EH (cell line): ENCODE measurements at regions not wholly inside any gene's neighbourhood (a gene's known extent, or its start where the extent isn't known, plus 50 kb on each side); places are given as distances from the start of the nearest gene placed in this dataset.
"Not testable (repeated sequence)": the region's sequence is repeated elsewhere in the genome, so short reads cannot be mapped to it uniquely, and the experiment has no call there.

Experiments
- DNase-seq: peaks from one replicate; pipeline ENCODE4 v3.0.0-alpha.2; 2015; ENCODE audit warnings: low read depth

- DNase-seq = no peak
These were observed 224.1 kb upstream of the MYLIP start for GRCh38 chr6:15904651-15905376.

DNA sequence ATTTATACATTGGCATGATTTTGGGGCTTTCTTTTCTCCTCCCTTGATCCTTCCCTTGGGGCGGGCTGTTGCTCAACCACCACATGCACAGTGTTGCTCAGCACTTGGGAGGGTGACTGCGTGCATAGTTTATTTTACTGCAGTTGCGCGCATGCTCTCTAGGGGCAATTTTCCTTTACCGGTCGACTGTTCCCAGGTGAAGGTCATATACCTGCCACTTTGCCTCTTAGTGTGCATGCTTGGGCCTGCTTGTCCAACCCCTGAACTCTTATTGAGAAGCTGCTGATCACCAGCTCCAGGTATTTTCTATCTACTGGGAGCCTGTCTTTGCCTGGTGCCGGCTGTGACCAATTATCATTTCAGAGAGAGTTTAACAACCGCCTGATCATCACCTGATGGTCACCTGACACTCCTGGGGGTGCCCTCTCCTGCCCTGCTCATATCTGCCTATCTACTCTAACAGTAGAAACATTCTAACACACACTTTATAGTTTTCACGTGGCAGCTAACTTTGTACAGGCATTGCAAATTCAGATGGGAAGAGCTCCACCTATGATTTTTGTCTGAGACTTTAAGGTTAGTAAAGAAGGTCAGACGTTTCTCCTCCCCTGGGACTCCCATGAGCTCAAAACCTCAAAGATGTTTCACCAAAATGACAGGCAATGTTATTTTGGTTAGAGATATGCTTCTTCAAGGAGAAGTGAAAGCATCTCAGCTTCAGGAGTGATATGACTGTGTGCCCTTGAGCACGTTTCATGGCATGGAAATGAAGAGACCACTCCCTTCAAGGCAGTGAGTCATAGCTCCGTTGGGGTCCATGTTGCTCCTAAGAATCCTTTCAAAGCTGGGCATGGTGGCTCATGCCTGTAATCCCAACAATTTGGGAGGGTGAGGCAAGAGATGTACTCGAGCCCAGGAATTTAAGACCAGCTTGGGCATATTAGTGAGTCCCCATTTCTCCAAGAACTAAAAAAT, 227.5 kb upstream of the MYLIP start:
- DNase-seq = no peak

DNA sequence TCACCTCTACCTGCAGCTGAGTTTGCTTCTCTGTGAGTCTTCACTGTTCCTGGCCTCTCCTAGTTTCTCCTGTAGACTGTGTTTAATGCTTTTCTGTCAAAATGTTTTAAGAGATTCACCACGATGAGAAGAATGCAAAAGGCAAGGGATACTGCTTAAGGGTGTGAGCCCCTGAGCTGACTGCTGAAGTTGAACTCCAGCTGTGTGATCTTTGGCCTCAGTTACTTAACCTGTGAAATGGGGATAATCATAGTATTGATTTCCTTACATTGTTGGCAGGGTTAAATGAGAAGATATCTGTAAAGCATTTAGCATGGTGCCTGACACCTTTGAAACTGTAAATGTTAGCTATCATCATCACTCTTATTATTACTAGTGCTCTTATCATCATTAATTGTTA, 230.2 kb upstream of the MYLIP start:
- DNase-seq = no peak

DNA sequence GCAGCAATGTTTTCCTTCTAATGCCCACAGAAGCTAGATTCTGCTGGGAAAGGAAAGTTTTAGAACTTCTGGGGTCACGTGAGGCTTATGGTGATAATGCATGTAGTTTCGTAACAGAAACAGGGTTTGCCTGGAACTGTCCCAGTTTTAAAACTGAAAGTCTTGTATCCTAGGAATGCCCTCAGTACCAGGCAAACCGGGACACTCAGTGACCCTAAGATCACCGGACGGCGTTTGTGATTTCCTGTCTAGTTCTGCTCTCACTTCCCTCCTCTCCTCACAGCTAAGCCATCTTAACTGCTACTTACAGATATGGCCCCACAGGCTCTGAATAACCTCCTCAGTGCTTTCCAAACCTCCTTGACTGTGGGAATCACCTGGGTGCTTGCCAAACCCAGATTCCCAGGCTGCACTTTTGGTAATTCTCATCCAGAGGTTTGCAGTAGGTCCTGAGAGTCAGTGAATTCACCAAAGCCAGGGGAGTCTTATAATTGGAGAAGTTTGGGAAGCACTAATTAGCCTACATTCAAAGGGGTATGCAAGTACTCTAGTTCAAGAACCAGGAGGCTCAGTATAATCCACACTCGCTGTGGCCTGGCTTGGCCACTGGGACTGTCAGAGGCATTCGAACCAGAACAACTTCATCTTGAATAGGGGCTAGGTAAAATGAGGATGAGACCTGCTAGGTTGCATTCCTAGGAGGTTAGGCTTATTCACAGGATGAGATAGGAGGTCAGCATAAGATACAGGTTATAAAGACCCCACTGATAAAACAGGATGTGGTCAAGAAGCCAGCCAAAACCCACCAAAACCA, 231.6 kb upstream of the MYLIP start:
- DNase-seq = peak; percentile 38

DNA sequence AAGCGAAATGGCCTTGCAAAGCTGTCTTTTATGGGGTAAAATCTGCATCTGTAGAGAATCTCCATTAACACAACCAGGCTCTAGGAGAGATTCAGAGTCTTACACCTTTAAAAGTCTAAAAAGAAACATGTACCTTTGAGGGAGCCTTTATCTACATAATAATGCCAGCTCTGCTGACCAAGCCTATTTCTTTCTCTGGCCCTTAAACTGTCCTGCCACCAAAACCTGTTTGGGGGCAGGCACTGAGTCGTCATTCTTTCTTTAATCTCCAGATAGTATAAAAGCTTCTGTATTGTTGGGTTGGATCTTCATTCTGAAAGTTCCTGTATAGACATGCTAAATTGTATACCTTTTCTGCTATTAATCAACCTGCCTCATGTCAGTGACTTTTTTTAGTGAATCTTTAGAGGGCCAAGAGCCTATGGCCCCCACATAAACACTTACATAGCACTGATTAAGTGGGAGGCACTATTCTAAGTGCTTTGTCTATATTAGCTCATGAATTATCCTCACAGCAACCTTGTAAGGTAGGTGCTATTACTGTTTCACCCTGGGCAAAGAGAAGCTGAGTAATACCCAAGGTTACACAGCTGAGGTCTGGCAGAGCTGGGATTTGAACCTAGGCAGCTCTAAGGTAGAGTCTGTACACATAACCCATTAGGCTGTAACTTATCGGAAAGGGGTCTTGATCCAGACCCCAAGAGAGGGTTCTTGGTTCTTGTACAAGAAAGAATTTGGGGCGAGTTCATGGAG, 232.3 kb upstream of the DTNBP1 start:
- no peak for DNase-seq

DNA sequence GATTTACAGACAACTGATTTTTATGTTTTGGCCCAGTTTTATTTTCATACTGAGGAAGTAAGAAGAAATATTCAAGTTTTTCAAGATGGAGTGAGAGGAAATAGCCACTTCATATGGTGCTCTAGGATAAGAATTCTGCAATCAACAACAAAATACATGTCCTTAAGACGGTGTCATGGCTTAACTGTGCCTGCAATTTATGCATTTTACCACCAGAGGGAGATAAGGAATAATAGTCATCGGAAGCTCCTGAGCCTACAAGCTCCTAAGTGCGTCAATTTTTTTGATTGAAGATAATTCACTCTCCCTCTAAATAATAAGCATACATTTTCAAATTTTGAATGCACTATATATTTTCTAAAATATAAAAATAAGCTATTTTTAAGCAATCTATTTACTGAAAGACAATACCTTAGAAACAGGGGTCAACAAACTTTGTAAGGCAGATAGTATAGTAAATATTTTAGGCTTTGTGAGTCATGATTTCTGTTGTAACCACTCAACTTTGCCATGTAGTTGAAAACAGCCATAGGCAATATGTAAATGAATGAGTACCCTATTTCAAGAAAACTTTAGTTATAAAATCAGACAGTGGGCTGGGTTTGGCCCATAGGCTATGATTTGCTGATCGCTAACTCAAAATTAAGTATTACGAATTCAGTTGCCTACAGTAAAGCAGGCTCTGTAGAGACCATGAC, 230.9 kb upstream of the DTNBP1 start:
- peak; percentile 25 for DNase-seq

- DNase-seq = no peak
These were observed 229.5 kb upstream of the DTNBP1 start for GRCh38 chr6:15892369-15892768.

DNA sequence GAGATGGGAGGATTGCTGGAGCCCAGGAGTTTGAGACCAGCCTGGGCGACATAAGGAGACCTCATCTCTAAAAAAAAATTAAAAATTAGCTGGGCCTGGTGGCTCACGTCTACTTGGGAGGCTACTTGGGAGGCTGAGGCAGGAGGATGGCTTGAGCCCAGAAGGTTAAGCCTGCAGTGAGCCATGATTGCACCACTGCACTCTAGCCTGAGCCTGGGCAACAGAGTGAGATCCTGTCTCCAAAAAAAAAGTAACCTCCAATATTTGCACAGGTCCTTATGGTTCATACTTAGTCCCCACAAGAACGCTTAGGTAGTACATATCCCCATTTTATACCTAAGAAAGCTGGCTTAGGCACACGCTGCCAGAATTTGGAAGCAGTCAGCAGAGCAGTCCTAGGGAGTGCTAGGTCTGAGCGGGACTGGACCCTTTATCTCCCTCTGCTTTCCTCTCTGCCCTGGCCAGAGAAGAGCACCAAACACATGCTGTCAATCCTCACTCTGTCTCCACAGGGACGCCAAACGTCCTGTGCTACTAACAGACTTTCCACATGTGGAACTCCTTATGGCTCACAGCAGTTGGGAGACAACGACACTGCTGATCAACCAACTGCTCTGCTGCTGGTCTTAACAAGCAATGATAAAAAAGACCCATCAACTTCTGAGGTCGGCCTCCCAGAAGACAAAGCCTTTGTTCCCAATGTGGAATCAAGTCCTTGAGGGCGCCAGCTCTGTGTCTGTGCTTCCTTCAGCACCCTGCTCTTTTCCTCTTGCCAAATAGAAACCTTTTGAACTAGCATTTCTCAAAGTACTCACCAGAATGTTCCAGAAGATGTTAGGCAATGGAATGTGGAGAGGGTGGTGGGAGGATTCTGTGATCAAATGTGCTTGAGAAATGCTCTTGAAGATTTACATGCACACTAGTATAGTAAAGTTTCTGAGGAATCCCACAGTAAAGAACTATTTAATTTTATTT, 226.3 kb upstream of the DTNBP1 start:
- no peak for DNase-seq

DNA sequence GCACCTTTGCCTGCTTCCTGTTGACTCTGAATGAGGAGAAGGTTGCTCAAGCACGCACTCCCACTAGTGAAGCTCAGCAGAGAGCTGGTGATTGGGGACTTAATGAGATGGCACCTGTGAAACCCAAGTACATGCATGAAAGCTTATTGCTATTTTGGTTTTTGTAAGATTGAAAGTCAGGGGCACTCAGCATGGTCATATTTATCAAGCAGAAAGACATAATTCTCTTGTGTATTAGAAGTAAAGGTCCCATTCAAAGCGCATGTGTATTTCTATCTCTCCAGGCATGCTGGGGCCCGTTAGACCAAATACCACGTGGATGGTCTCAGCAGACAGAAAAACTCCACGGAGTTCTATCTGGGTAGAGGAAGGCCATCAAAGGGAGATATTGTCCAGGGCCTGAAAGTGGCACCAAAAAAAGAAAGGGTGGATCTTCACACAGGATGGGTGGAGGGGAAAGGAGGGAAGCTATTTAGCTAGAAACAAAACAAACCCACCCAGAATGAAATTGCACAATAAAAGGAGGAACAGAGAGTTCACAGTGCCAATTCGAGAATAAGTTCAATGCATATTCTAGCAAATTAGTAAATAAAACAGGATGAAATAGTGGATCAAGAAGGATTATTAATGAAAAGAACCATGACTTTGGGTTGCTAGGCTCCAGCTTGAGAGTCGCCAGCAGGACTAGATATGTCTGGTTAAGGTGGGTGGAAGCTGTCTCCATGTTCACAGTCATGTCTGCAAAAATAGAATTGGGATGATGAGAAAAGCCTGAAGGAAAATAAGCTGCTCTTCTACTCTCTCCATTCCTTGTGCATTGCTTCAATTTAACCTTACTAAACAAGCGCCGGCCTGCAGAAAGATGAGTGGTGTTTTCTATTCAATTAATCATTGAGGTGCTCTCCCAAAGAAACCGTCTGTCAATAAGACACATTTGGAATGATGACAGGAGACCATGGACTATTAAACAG, 224.9 kb upstream of the DTNBP1 start:
- DNase-seq = no peak

- DNase-seq = no peak
These were observed 222.8 kb upstream of the DTNBP1 start for GRCh38 chr6:15885624-15886023.

DNA sequence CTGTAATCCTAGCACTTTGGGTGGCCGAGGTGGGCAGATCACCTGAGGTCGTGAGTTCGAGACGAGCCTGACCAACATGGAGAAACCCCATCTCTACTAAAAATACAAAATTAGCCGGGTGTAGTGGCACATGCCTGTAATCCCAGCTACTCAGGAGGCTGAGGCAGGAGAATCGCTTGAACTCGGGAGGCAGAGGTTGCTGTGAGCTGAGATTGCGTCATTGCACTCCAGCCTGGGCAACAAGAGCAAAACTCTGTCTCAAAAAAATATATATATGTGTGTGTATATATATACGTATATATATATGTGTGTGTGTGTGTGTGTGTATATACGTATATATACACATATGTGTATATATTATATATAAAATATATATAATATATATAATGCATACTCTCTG, 220.8 kb upstream of the DTNBP1 start:
- not testable (repeated sequence) for DNase-seq

GRCh38 chr6:15882915-15883314, 220.1 kb upstream of the DTNBP1 start:
- no peak for DNase-seq

GRCh38 chr6:15882345-15882744, 219.5 kb upstream of the DTNBP1 start:
- no peak for DNase-seq

GRCh38 chr6:15881150-15881549, 218.3 kb upstream of the DTNBP1 start:
- DNase-seq = no peak

DNA sequence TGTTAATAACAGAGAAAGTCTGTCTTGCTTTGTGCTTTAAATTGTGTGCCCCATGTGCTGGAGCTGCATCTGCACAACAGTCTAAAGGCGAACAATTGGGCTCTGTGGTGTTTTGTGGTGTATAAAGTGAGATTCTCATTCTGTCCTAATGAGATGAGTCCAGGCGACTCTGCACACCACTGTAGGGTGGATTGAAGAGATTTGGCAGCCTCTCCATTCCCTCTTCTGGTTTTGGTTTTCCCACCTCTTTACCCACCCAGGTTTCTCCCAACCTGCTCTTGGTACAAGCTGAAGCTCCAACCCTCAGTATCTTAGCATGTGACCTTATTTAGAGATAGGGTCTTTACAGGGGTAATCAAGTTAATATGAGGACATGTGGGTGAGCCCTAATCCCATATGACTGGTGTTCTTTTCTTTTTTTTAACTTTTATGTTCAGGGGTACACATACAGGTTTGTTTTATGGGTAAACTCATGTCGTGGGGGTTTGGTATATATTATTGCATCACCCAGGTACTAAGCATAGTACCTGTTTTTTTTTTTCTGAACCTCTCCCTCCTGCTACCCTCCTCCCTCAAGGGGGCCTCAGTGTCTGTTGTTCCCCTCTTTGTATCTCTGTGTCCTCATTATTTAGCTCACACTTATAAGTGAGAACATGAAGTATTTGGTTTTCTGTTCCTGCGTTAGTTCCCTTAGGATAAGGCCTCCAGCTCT, 217.6 kb upstream of the DTNBP1 start:
- DNase-seq = no peak

DNA sequence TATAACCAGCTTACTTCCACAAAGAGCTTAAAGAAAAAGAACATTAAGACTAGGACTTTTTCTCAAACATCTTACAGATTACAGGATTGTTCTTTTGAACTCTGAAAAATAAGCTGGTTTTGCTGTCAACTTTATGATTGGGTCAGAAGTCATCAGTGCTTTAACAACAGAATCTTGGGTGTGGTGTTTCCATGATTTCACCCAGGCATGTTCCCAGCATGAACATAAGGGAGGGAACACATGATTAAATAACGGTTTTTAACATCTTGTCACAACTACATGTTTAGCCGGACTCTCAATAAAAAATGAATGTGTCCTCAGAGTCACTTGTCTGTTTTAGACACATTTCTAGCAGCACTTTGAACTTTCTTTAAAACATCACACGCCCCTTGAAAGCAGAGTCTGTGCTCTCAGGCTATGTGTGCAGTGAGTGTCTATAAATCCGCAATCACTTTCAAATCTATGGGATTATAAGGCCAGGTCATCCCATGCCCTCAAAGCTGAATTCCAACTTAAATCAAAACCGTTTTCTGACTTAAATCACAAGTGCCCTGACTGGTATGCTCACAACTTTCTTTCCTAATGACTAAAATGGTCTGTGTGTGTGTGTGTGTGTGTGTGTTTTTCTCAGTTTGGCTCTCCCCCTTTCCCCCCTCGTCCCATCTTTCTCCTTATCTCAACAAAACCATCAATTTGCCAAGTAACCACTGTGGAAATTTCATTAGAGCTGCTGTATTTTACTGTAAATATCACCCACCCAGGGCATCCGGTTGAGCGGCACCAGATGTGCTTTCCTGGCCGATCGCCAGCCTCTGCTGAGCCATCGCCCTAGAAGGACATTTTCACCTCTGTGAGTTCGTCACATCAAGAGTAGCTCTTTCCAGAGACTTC, 216.8 kb upstream of the DTNBP1 start:
- DNase-seq = peak; percentile 58

GRCh38 chr6:15877231-15877630, 214.4 kb upstream of the DTNBP1 start:
- DNase-seq = no peak
